MM.1S (cell line): ENCODE measurements at regions not wholly inside any gene's neighbourhood (a gene's known extent, or its start where the extent isn't known, plus 50 kb on each side); places are given as distances from the start of the nearest gene placed in this dataset.
A peak's percentile ranks its signal among the peaks of the same experiment; 100 is the strongest.

Experiments used
- DNase-seq: peaks from one replicate; pipeline ENCODE4 v3.0.0-alpha.2; 2015
- H2AFZ ChIP-seq: fragments of 300-600 bp; sonication (generic); 2 replicates; pipeline ENCODE4 v1.6.0; 2016; ENCODE audit warnings: antibody characterized with exemption, low read length
- H3F3A ChIP-seq: fragments of 300-600 bp; sonication (generic); 2 replicates; pipeline ENCODE4 v1.6.1; 2016; ENCODE audit warnings: mild to moderate bottlenecking, antibody characterized with exemption, low read length, moderate library complexity, mixed read lengths; ENCODE audit not compliant: insufficient read depth
- H3K27ac ChIP-seq: fragments of 300-600 bp; sonication (generic); 2 replicates; pipeline ENCODE4 v1.5.1; 2016; ENCODE audit warnings: mild to moderate bottlenecking, low read length
- H3K27me3 ChIP-seq: fragments of 300-600 bp; sonication (generic); replicated peaks from 2 replicates; pipeline ENCODE4 v1.6.0; 2016; ENCODE audit warnings: low read length; ENCODE audit not compliant: insufficient read depth
- H3K36me3 ChIP-seq: fragments of 300-600 bp; sonication (generic); replicated peaks from 2 replicates; pipeline ENCODE4 v1.6.1; 2016; ENCODE audit warnings: mild to moderate bottlenecking, low read length, mixed read lengths; ENCODE audit not compliant: insufficient read depth
- H3K4me1 ChIP-seq: fragments of 300-600 bp; sonication (generic); 2 replicates; pipeline ENCODE4 v1.6.1; 2016; ENCODE audit warnings: low read length, mixed read lengths
- H3K4me2 ChIP-seq: fragments of 300-600 bp; sonication (generic); 2 replicates; pipeline ENCODE4 v1.6.0; 2016; ENCODE audit warnings: low read depth, low read length
- H3K4me3 ChIP-seq: fragments of 300-600 bp; sonication (generic); 2 replicates; pipeline ENCODE4 v1.5.1; 2016; ENCODE audit warnings: low read length, mixed read lengths
- H3K79me2 ChIP-seq: fragments of 300-600 bp; sonication (generic); 2 replicates; pipeline ENCODE4 v1.6.1; 2016; ENCODE audit warnings: mixed run types, low read length, mixed read lengths
- H3K9ac ChIP-seq: fragments of 300-600 bp; sonication (generic); 2 replicates; pipeline ENCODE4 v1.6.1; 2016; ENCODE audit warnings: low read length, mixed read lengths
- H3K9me2 ChIP-seq: fragments of 300-600 bp; sonication (generic); replicated peaks from 2 replicates; pipeline ENCODE4 v1.6.1; 2016; ENCODE audit warnings: mild to moderate bottlenecking, low read length, mixed read lengths; ENCODE audit not compliant: insufficient read depth
- H3K9me3 ChIP-seq: fragments of 300-600 bp; sonication (generic); replicated peaks from 2 replicates; pipeline ENCODE4 v1.6.1; 2016; ENCODE audit warnings: mild to moderate bottlenecking, low read length, mixed read lengths; ENCODE audit not compliant: insufficient read depth
- H4K20me1 ChIP-seq: fragments of 300-600 bp; sonication (generic); 2 replicates; pipeline ENCODE4 v1.6.1; 2016; ENCODE audit warnings: mild to moderate bottlenecking, low read length, moderate library complexity, mixed read lengths; ENCODE audit not compliant: insufficient read depth
- CTCF ChIP-seq: fragments of 300-600 bp; sonication (generic); IDR thresholded peaks from 2 replicates; pipeline ENCODE4 v1.5.1; 2016; ENCODE audit warnings: antibody characterized with exemption, low read length, mixed read lengths
- EZH2 ChIP-seq: fragments of 300-600 bp; sonication (generic); optimal IDR thresholded peaks from 2 replicates; pipeline ENCODE3; 2017; ENCODE audit warnings: low read depth, mild to moderate bottlenecking, antibody characterized with exemption, low read length, mixed read lengths
- EZH2phosphoT487 ChIP-seq: fragments of 300-600 bp; sonication (generic); IDR thresholded peaks from 2 replicates; pipeline ENCODE4 v1.6.1; 2018; ENCODE audit warnings: antibody characterized with exemption, low read length

GRCh38 chr6:120058410-120058809, 708.8 kb upstream of the MAN1A1 start:
- Histone ChIP-seq H3F3A (no peaks in the 10 kb centered on the region), H3K27me3 (no peaks in the 10 kb centered on the region), H4K20me1 (no peaks in the 10 kb centered on the region), H3K4me1 (no peaks in the 10 kb centered on the region), H3K4me2 (no peak overlapping the region), H3K9me3 (no peaks in the 10 kb centered on the region), H3K4me3 (no peak overlapping the region), H3K9me2 (no peaks in the 10 kb centered on the region), H3K9ac (no peak overlapping the region), H3K79me2 (no peaks in the 10 kb centered on the region), H3K27ac (no peak overlapping the region), H2AFZ (no peak overlapping the region), H3K36me3 (no peaks in the 10 kb centered on the region)
- no peak for TF ChIP-seq EZH2phosphoT487
- DNase-seq, result no peak

DNA sequence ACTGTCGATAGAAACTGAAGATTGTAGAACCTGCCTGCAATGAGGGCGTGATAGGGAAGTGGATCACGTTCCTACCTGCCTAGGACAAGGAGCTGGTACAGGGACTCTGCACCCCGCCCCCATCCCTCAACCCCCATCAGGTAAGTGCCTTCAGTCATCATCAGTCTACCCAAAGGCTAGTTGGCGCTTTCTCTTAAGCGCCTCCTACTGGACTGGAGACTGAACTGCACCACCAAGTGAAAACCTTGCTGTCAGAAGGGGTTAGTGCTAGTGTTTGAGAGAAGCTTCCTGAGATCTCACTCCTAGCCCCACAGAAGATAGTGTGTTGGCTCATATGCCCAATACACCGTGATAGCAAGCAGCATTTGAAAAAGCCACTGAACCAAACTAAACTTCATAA, 706.5 kb upstream of the MAN1A1 start:
- no peaks in the 10 kb centered on the region for H3K27me3 ChIP-seq
- H3K4me1 ChIP-seq, result no peaks in the 10 kb centered on the region
- H3K4me2 ChIP-seq, result no peak overlapping the region
- DNase-seq, result no peak
- TF ChIP-seq EZH2phosphoT487, result no peak
- peak; percentile 42 for TF ChIP-seq CTCF
- H3K36me3 ChIP-seq, result no peaks in the 10 kb centered on the region
- H3K9me2 ChIP-seq, result no peaks in the 10 kb centered on the region
- H3K27ac ChIP-seq, result no peak overlapping the region
- no peaks in the 10 kb centered on the region for H3K9me3 ChIP-seq
- no peaks in the 10 kb centered on the region for H3K79me2 ChIP-seq
- H4K20me1 ChIP-seq, result no peaks in the 10 kb centered on the region
- H3K4me3 ChIP-seq, result no peak overlapping the region
- no peak overlapping the region for H3K9ac ChIP-seq
- H2AFZ ChIP-seq, result no peak overlapping the region
- H3F3A ChIP-seq, result no peaks in the 10 kb centered on the region

DNA sequence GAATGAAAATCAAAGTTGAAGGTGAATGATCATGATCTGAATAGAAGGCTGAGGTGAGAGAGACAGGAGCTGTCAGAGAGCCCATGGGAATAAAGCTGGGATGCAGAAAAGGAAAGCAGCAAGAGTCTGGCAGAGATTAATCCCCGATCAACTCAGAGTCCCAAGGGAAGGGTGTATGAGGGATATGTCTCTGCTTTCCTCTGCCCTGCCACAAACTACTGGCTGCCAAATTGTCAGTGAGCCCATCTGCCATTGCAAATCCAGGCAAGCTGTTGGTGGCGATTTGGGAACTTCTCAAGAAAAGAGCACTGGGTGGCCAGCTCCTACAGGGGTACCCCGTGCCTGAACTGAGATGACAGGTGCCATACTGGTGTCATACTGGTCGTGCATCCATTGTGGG, 705.5 kb upstream of the MAN1A1 start:
- no peak for DNase-seq
- Histone ChIP-seq H3K79me2 (no peaks in the 10 kb centered on the region), H4K20me1 (no peaks in the 10 kb centered on the region), H3K9me3 (no peaks in the 10 kb centered on the region), H3K27me3 (no peaks in the 10 kb centered on the region), H3K4me2 (no peak overlapping the region), H3K4me1 (no peaks in the 10 kb centered on the region), H3K4me3 (no peak overlapping the region), H3F3A (no peaks in the 10 kb centered on the region), H3K27ac (no peak overlapping the region), H2AFZ (no peak overlapping the region), H3K9ac (no peak overlapping the region), H3K36me3 (no peaks in the 10 kb centered on the region), H3K9me2 (no peaks in the 10 kb centered on the region)
- no peak for TF ChIP-seq EZH2phosphoT487
- TF ChIP-seq CTCF, result no peak
- TF ChIP-seq EZH2, result no peak

- H4K20me1 ChIP-seq, result no peaks in the 10 kb centered on the region
- H2AFZ ChIP-seq, result no peak overlapping the region
- H3K9ac ChIP-seq, result no peak overlapping the region
- TF ChIP-seq CTCF (no peak), EZH2phosphoT487 (no peak), EZH2 (no peak)
- H3K4me3 ChIP-seq, result no peak overlapping the region
- no peaks in the 10 kb centered on the region for H3K79me2 ChIP-seq
- H3K9me2 ChIP-seq, result no peaks in the 10 kb centered on the region
- no peaks in the 10 kb centered on the region for H3K4me1 ChIP-seq
- no peaks in the 10 kb centered on the region for H3K36me3 ChIP-seq
- no peaks in the 10 kb centered on the region for H3F3A ChIP-seq
- no peak for DNase-seq
- no peaks in the 10 kb centered on the region for H3K9me3 ChIP-seq
- no peaks in the 10 kb centered on the region for H3K27me3 ChIP-seq
- no peak overlapping the region for H3K4me2 ChIP-seq
- no peak overlapping the region for H3K27ac ChIP-seq
Measured at GRCh38 chr6:120039664-120040063, 690.1 kb upstream of the MAN1A1 start.
